ENCODE measurements at regions not wholly inside any gene's neighbourhood (a gene's known extent, or its start where the extent isn't known, plus 50 kb on each side); places are given as distances from the start of the nearest gene placed in this dataset.

DNA sequence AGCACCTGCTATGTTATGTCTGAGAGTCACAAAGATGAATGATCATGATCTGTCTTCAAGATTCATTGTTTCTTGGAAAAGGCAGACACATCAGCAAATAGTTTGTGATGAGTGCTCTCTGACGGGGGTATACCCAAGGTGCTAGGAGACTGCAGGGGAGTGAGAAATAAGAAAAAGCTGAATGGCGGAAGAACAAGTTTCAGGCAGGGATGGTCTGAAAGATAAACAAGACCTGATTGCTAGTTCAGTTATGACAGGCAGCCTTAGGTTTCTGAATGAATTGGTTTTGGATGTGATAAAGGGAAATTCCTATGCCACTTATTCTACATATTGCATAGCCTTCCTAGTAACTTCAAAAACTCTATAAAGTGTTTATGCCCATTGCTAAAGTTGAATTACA is 327.0 kb upstream of the DKK2 start:
- TF ChIP-seq POLR2A (IDR thresholded peaks at IDR 0.05; ENCODE audit: low read depth, low read length) (no peak), RFX5 (IDR thresholded peaks at IDR 0.05; ENCODE audit: low read depth, low read length) (no peak), MAFK (IDR thresholded peaks at IDR 0.05; ENCODE audit: low read depth, low read length) (no peak), CEBPB (IDR thresholded peaks at IDR 0.05; ENCODE audit: low read depth, low read length) (no peak), SMC3 (IDR thresholded peaks at IDR 0.05; ENCODE audit: low read depth, low read length) (no peak)
- TF ChIP-seq, protein P1, sequence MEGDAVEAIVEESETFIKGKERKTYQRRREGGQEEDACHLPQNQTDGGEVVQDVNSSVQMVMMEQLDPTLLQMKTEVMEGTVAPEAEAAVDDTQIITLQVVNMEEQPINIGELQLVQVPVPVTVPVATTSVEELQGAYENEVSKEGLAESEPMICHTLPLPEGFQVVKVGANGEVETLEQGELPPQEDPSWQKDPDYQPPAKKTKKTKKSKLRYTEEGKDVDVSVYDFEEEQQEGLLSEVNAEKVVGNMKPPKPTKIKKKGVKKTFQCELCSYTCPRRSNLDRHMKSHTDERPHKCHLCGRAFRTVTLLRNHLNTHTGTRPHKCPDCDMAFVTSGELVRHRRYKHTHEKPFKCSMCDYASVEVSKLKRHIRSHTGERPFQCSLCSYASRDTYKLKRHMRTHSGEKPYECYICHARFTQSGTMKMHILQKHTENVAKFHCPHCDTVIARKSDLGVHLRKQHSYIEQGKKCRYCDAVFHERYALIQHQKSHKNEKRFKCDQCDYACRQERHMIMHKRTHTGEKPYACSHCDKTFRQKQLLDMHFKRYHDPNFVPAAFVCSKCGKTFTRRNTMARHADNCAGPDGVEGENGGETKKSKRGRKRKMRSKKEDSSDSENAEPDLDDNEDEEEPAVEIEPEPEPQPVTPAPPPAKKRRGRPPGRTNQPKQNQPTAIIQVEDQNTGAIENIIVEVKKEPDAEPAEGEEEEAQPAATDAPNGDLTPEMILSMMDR (conservative IDR thresholded peaks at IDR 0.05; ENCODE audit: low read depth, low read length) = no peak
- TF ChIP-seq, protein P2, sequence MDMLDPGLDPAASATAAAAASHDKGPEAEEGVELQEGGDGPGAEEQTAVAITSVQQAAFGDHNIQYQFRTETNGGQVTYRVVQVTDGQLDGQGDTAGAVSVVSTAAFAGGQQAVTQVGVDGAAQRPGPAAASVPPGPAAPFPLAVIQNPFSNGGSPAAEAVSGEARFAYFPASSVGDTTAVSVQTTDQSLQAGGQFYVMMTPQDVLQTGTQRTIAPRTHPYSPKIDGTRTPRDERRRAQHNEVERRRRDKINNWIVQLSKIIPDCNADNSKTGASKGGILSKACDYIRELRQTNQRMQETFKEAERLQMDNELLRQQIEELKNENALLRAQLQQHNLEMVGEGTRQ (IDR thresholded peaks at IDR 0.05; ENCODE audit: low read depth, low read length) = no peak
